ENCODE measurements at regions not wholly inside any gene's neighbourhood (a gene's known extent, or its start where the extent isn't known, plus 50 kb on each side); places are given as distances from the start of the nearest gene placed in this dataset.

DNA sequence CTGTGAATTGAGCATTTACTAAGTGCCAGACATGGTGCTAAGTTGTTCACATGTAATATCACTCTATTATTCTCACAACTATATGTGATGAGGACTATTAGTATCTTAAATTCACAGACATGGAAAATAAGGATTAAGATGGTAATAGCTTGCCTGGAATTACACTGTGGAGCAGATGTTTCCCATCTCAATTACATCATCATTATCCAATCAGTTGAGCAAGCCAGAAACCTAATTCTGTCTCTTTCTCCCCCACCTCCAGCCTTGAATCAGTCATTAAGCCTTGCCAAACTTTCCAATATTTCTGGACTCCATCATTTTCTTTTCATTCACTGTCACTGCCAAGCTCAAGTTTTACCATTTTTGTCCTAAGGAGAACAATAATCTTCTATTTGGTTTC is 287.8 kb upstream of the KITLG start:
- DNase-seq (ENCODE audit: extremely low read depth, insufficient read length): no peak
- no peak overlapping the region for H3K4me3 ChIP-seq (replicated peaks; ENCODE audit: low read depth, low read length)
- no peaks in the 10 kb centered on the region for H3K27me3 ChIP-seq (replicated peaks; ENCODE audit: control insufficient read depth, insufficient read depth, low read length)
- TF ChIP-seq, protein P1, sequence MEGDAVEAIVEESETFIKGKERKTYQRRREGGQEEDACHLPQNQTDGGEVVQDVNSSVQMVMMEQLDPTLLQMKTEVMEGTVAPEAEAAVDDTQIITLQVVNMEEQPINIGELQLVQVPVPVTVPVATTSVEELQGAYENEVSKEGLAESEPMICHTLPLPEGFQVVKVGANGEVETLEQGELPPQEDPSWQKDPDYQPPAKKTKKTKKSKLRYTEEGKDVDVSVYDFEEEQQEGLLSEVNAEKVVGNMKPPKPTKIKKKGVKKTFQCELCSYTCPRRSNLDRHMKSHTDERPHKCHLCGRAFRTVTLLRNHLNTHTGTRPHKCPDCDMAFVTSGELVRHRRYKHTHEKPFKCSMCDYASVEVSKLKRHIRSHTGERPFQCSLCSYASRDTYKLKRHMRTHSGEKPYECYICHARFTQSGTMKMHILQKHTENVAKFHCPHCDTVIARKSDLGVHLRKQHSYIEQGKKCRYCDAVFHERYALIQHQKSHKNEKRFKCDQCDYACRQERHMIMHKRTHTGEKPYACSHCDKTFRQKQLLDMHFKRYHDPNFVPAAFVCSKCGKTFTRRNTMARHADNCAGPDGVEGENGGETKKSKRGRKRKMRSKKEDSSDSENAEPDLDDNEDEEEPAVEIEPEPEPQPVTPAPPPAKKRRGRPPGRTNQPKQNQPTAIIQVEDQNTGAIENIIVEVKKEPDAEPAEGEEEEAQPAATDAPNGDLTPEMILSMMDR (IDR thresholded peaks at IDR 0.05; ENCODE audit: insufficient read depth, low read length, poor library complexity, severe bottlenecking): no peak
- H3K36me3 ChIP-seq (ENCODE audit: control insufficient read depth, insufficient read depth, low read length): no peaks in the 10 kb centered on the region

DNA sequence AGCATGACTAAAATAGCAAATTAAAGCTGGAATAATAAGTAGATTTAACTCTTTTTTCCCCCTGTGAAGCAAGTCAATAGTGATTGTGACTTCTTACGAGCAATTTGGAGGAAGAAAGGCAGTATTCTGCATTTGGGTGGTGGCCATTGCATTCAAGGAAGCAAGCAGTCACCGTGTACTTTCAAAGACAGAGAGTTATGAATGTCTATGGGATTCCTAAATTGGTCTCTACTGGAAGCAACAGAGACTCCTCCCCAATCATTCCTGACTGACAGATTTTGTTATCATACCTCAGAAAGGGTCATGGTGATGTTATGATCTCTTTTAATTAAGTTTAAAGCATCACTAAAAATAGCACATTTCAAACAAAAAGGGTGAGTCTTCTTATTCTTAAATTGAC is 287.2 kb upstream of the KITLG start:
- DNase-seq (ENCODE audit: extremely low read depth, insufficient read length): no peak
- Histone ChIP-seq H3K4me3 (replicated peaks; ENCODE audit: low read depth, low read length) (no peak overlapping the region), H3K36me3 (ENCODE audit: control insufficient read depth, insufficient read depth, low read length) (no peaks in the 10 kb centered on the region), H3K27me3 (replicated peaks; ENCODE audit: control insufficient read depth, insufficient read depth, low read length) (no peaks in the 10 kb centered on the region)
- TF ChIP-seq, protein P1 (IDR thresholded peaks at IDR 0.05; ENCODE audit: insufficient read depth, low read length, poor library complexity, severe bottlenecking): no peak

DNA sequence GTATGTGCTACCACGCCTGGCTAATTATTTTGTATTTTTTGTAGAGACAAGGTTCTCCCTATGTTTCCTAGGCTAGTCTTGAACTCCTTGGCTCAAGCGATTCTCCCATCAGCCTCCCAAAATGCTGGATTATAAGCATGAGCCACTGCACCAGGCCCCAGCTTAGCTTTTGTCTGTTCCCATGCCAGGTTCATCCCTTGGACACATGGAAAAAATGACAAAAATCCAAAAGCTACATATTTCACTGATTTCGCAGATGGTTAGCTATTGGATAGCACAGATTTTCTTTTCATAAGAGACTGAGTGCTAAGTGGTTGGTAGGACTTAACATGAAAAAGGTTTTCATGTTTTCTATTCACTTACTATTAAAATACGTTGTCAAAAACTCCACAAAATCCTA is 286.6 kb upstream of the KITLG start:
- no peak for DNase-seq (ENCODE audit: extremely low read depth, insufficient read length)
- TF ChIP-seq, protein P1 (IDR thresholded peaks at IDR 0.05; ENCODE audit: insufficient read depth, low read length, poor library complexity, severe bottlenecking): no peak
- no peaks in the 10 kb centered on the region for H3K27me3 ChIP-seq (replicated peaks; ENCODE audit: control insufficient read depth, insufficient read depth, low read length)
- H3K4me3 ChIP-seq (replicated peaks; ENCODE audit: low read depth, low read length): no peak overlapping the region
- H3K36me3 ChIP-seq (ENCODE audit: control insufficient read depth, insufficient read depth, low read length): no peaks in the 10 kb centered on the region

DNA sequence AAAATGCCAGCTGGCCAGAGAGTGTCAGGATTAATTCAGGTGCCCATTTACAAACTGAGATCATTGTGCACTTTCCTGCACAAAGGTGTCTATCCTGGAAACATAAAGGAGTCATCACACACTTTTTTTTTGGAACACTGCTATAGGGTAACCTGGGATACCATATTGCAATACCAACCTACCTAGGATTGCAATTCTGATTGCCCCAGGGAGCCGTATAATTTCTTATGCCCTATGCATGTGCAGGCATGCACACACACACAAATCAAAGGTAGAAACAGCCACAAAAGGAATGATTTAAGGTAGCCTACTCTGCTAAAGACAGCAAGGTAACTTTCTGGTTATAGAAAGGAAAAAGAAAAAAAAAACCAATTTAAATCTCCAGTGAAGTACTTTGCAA is 285.3 kb upstream of the KITLG start:
- TF ChIP-seq, protein P1 (IDR thresholded peaks at IDR 0.05; ENCODE audit: insufficient read depth, low read length, poor library complexity, severe bottlenecking): no peak
- H3K4me3 ChIP-seq (replicated peaks; ENCODE audit: low read depth, low read length): no peak overlapping the region
- no peaks in the 10 kb centered on the region for H3K36me3 ChIP-seq (ENCODE audit: control insufficient read depth, insufficient read depth, low read length)
- H3K27me3 ChIP-seq (replicated peaks; ENCODE audit: control insufficient read depth, insufficient read depth, low read length): no peaks in the 10 kb centered on the region
- no peak for DNase-seq (ENCODE audit: extremely low read depth, insufficient read length)

DNA sequence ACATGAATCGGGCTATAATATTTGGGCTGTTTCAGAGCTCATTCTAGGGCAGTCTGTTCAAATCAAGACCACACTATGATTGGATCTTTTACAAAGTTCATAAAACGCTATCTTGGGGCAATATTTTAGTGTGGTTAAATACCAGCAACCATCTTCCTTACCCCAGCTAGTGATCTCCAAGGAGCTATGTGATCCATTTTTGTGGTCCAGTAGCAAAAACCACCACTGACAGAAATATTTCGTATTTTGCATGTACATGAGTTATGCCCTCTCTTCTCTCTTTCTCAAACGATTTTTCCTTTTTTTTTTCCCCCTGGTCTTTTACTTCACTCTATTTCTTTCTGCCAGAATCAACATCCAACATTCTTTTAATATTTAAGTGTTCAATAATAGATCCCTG is 280.6 kb upstream of the KITLG start:
- DNase-seq (ENCODE audit: extremely low read depth, insufficient read length): no peak
- Histone ChIP-seq H3K4me3 (replicated peaks; ENCODE audit: low read depth, low read length) (no peak overlapping the region), H3K27me3 (replicated peaks; ENCODE audit: control insufficient read depth, insufficient read depth, low read length) (no peaks in the 10 kb centered on the region), H3K36me3 (ENCODE audit: control insufficient read depth, insufficient read depth, low read length) (no peaks in the 10 kb centered on the region)
- TF ChIP-seq, protein P1 (IDR thresholded peaks at IDR 0.05; ENCODE audit: insufficient read depth, low read length, poor library complexity, severe bottlenecking): no peak

DNA sequence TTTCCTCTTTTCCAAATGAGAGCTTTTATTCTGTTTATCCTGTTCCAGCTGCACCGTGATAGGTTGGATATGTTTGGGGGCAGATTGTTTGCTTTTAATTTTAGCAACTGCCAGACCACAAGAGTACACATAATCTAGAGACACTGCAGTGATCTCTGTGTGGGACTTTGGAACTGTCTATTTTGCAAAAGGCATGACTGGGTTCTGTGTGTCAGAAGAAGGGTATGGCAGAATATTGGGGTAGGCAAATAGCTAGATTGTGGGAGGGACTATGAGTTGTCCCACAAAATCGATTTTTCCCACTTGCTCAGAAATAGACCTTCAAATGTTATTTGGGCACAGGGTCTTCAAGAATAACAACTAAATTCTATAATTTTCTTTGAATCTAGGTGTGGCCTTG is 275.9 kb upstream of the KITLG start:
- H3K27me3 ChIP-seq (replicated peaks; ENCODE audit: control insufficient read depth, insufficient read depth, low read length): no peaks in the 10 kb centered on the region
- no peak overlapping the region for H3K4me3 ChIP-seq (replicated peaks; ENCODE audit: low read depth, low read length)
- DNase-seq (ENCODE audit: extremely low read depth, insufficient read length): no peak
- no peaks in the 10 kb centered on the region for H3K36me3 ChIP-seq (ENCODE audit: control insufficient read depth, insufficient read depth, low read length)
- TF ChIP-seq, protein P1 (IDR thresholded peaks at IDR 0.05; ENCODE audit: insufficient read depth, low read length, poor library complexity, severe bottlenecking): no peak

All from GM06990 (cell line).